Lower leg skin (tissue), 3 donors: ENCODE measurements at regions not wholly inside any gene's neighbourhood (a gene's known extent, or its start where the extent isn't known, plus 50 kb on each side); places are given as distances from the start of the nearest gene placed in this dataset.

Experiments used
- CTCF ChIP-seq, 3 donors: fragments of 450-650 bp; IDR thresholded peaks; one replicate each; pipeline ENCODE4 v1.5.1; 2016; ENCODE audit warnings: antibody characterized with exemption in 3 of 3, mild to moderate bottlenecking in 3 of 3, moderate library complexity in 2 of 3
- POLR2A ChIP-seq, 2 donors: fragments of 450-650 bp; IDR thresholded peaks; one replicate each; pipeline ENCODE4 v1.6.1; 2016 to 2017; ENCODE audit warnings: antibody characterized with exemption in 2 of 2, mild to moderate bottlenecking in 1 of 2, moderate library complexity in 1 of 2

GRCh38 chr20:22459754-22460153 is 124.6 kb downstream of the FOXA2 start:
- TF ChIP-seq CTCF (IDR thresholded peaks at IDR 0.05) = no peak
- TF ChIP-seq POLR2A (IDR thresholded peaks at IDR 0.05) = no peak
